Forelimb muscle (tissue), 1 donor: ENCODE measurements at regions not wholly inside any gene's neighbourhood (a gene's known extent, or its start where the extent isn't known, plus 50 kb on each side); places are given as distances from the start of the nearest gene placed in this dataset.

Experiments used
- DNase-seq: peaks from one replicate; pipeline ENCODE4 v3.0.0-alpha.2; 2013; ENCODE audit warnings: low read depth

- DNase-seq = no peak
Measured at GRCh38 chr21:19832551-19832950, 1165.7 kb upstream of the NCAM2 start.

DNA sequence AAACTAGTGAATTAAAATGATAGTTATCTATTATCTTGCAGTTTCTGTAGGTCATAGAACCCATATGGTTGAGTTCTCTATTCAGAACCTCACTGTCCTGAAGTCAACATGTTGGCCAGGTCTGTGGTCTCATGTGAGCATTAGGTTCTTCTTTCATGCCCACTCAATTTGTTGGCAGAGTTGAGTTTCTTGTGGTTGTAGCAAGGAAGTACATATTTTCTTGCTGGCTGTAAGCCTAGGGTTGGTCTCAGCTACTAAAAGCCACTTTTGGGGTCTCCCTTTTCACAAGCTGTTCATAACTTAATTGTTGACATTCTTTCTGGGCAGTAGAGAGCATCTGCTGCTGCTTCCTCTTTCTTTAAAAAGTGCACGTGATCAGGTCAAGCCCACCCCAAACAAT, 1165.1 kb upstream of the NCAM2 start:
- DNase-seq = no peak

DNA sequence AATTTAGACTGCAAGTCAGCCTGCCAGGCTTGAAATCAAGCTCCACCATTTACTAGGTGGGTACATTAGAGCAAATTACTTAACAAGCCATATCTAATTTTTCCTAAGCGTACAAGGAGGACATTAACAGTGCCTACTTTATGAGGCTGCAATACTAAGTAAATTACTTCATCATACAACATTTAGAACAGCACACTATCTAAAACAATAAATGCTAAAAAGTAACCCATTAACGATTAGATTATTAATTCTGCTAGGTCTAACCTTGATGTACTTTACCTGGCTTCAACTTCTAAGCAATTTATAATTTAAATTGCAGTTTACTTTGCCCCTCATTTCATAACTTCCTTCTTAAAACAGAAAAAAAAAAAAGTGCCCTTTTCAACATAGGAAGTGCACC, 1155.6 kb upstream of the NCAM2 start:
- DNase-seq = no peak

DNA sequence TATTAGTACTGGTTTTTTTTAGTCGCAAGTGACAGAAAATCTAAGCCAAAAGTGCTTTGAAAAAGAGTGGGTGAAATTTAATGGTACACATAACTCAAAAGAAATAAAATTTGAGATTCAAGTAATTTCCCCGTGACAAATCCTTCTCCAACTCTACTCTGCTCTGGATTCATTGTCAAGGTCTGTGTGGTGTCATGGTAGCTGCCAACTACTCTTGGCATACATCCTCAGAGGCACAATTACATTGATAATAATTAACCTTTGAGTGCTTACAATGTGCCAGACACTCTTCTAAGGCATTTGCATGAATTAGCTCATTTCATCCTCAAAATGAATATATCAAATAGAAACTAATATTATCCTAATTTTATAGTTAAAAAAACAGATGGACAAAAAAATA, 1153.9 kb upstream of the NCAM2 start:
- DNase-seq = no peak

DNA sequence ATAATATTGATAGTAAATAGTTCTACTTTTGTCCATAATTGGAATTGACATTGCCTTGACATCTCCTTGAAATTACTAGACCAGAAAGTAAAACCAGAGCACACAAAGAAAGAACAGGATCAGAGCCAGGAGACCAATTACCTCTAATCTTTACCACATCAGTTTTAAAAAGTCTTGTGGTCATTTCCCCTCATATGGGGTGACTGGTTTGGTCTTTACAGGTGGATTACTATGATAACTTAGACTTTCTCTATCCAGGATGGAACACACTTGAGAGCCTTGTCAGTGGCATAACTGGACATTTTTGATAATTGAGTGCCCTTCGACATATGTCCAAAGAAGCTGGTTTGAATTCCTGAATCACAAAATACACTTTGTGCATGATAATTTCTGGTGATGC, 1148.1 kb upstream of the NCAM2 start:
- DNase-seq = no peak

GRCh38 chr21:19853061-19853460, 1145.1 kb upstream of the NCAM2 start:
- no peak for DNase-seq

GRCh38 chr21:19853709-19854575, 1144.3 kb upstream of the NCAM2 start:
- DNase-seq = no peak

- no peak for DNase-seq
Measured at GRCh38 chr21:19855522-19855921, 1142.7 kb upstream of the NCAM2 start.

GRCh38 chr21:19864476-19864875, 1133.7 kb upstream of the NCAM2 start:
- no peak for DNase-seq

GRCh38 chr21:19870682-19871081, 1127.5 kb upstream of the NCAM2 start:
- no peak for DNase-seq

DNA sequence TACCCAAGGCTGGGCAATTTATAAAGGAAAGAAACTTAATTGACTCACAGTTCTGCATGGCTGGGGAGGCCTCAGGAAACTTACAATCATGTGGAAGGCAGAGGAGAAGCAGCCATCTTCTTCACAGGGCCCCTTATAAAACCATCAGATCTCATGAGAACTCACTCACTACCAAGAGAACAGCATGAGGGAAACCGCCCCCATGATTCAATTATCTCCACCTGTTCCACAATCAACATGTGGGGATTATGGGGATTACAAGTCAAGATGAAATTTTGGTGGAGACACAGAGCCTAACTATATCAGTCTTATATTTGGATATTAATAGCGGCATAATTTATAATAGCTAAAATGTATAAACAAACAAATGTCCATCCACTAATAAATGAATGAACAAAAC, 1123.7 kb upstream of the NCAM2 start:
- DNase-seq = no peak

DNA sequence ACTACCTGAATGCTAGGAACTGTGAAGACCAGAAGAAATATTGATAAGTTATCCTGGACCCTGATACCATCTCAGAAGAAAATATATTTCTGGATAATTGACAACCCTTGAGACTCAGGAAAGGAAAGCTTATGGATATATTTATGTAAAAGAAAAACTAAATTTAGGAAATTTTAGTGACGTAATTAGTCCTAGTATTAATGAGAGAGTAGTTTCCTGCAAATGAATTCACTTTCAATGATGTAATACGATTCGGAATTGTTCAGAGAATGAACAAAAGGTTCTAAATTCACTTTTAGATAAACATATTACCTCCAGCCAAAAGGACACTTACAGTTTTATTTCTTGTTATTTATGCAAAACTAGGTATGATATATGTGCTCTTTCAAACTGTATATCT, 1120.1 kb upstream of the NCAM2 start:
- no peak for DNase-seq

GRCh38 chr21:19899645-19900044, 1098.6 kb upstream of the NCAM2 start:
- DNase-seq = no peak

- DNase-seq = no peak
Measured at GRCh38 chr21:19900149-19900548, 1098.1 kb upstream of the NCAM2 start.

DNA sequence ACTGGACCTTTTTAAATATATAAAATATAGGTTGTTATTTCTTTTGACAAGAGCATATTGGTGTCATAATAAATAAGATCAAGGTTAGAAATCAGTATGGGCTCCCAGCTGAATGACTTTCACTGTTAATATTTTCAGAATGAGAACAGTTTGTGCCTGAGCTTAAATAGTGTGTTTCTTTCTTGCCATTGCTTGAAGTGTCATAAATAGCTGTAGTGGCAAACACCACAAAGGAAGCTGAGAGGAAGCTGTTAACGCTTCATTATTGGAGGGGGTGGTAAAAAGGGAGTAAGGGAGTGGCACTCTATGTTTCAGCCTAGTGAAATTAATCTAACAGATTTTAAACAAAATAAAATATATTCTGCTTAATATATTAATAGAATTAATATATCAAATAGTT, 1089.8 kb upstream of the NCAM2 start:
- no peak for DNase-seq

- no peak for DNase-seq
Measured at GRCh38 chr21:19914028-19914427, 1084.2 kb upstream of the NCAM2 start.

- no peak for DNase-seq
Measured at GRCh38 chr21:19921211-19921610, 1077.0 kb upstream of the NCAM2 start.

- no peak for DNase-seq
Measured at GRCh38 chr21:19922122-19922521, 1076.1 kb upstream of the NCAM2 start.

DNA sequence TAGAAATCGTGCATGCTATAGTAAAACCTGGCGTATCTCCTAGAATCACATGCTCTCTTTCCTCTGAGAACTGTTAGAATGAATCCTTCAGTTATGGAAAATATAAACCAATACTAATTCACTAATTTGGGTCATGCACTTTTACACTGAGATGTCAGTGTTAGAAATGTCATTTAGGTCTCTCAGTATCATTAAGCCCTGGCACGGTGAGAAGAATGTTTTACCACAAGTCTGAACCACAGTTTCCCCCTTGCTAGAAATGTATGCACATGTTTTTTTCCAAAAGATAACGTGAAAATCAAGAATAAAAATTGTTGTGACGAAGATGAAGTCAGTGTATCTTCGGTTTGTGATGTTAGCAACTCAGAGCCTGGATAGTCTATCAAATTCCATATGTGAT, 1062.7 kb upstream of the NCAM2 start:
- DNase-seq = no peak

GRCh38 chr21:19937619-19938018, 1060.6 kb upstream of the NCAM2 start:
- DNase-seq = no peak

DNA sequence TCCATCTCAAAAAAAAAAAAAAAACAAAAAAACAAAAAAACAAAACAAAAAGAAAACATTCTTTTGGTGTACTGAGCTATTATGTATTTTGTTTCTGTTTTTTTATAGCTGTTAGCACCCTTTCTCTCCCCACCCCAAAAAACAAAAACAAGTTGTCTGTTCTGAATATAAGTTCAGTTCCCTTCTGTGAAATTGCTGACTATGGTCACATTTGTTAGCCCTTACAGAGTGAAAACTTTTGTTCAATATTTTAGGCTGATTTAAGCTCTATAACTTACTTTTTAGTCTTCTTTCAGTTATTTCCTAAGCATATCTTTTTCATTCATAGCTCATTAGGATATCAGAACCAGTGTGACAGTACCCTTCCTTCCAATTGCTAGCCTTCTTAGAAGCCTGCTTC, 1056.6 kb upstream of the NCAM2 start:
- no peak for DNase-seq

DNA sequence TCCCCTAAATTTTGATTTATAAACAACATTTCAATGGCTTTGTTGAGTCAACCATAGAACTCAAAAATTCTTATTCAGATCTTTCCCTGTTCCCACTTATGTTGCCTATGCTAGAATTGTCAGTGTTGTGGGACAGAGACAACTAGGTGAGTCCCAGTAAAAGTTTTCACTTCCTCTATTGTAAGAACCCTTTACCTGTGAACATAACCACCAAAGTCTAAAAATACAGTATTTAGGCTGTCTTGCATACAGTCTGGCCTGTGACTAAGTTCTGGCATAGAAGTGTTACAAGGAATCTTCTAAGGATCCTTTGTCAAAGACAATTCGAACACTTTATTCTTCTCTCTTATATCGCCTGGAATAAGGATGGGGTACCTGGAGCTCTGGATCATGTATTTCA, 1047.9 kb upstream of the NCAM2 start:
- no peak for DNase-seq

GRCh38 chr21:19969156-19969555, 1029.1 kb upstream of the NCAM2 start:
- DNase-seq = no peak

GRCh38 chr21:19981938-19982337, 1016.3 kb upstream of the NCAM2 start:
- no peak for DNase-seq
